CD14-positive monocyte (primary cell): ENCODE measurements at regions not wholly inside any gene's neighbourhood (a gene's known extent, or its start where the extent isn't known, plus 50 kb on each side); places are given as distances from the start of the nearest gene placed in this dataset.

Experiments used
- DNase-seq, 3 donors: peaks; one replicate each; pipeline ENCODE4 v3.0.0-alpha.2; 2011 to 2022
- H2AFZ ChIP-seq: 2 replicates; pipeline ENCODE4 v1.6.0; 2012; ENCODE audit warnings: mild to moderate bottlenecking, low read depth, low read length, inconsistent platforms; ENCODE audit not compliant: insufficient read depth, poor library complexity, severe bottlenecking
- H3K27ac ChIP-seq, 2 donors: 1 replicate in 1 of 2; 2 replicates in 1 of 2; pipeline ENCODE4 v1.5.1; 2012 to 2013; ENCODE audit warnings: low read length in 2 of 2, control low read depth in 1 of 2, inconsistent platforms in 1 of 2, low read depth in 1 of 2, mild to moderate bottlenecking in 1 of 2
- H3K27me3 ChIP-seq, 2 donors: one replicate each; pipeline versions ENCODE4 v1.6.0 to v1.6.1; 2011 to 2013; ENCODE audit warnings: low read length in 2 of 2; ENCODE audit not compliant: control insufficient read depth in 2 of 2, insufficient read depth in 2 of 2
- H3K36me3 ChIP-seq, 2 donors: replicated peaks in 1 of 2; 1 replicate in 1 of 2; 2 replicates in 1 of 2; pipeline versions ENCODE4 v1.5.1 to v1.6.1; 2012 to 2013; ENCODE audit warnings: low read length in 2 of 2, control low read depth in 1 of 2, inconsistent platforms in 1 of 2, mild to moderate bottlenecking in 1 of 2; ENCODE audit not compliant: insufficient read depth in 2 of 2, control insufficient read depth in 1 of 2
- H3K4me1 ChIP-seq, 2 donors: 1 replicate in 1 of 2; 2 replicates in 1 of 2; pipeline versions ENCODE4 v1.5.1 to v1.6.1; 2012 to 2013; ENCODE audit warnings: low read length in 2 of 2, control low read depth in 1 of 2, inconsistent platforms in 1 of 2, mild to moderate bottlenecking in 1 of 2, moderate library complexity in 1 of 2; ENCODE audit not compliant: insufficient read depth in 2 of 2, control insufficient read depth in 1 of 2
- H3K4me2 ChIP-seq: replicated peaks from 2 replicates; pipeline ENCODE3; 2012; ENCODE audit warnings: low read length, moderate library complexity, mild to moderate bottlenecking; ENCODE audit not compliant: poor library complexity, severe bottlenecking; ENCODE audit errors: extremely low read depth
- H3K4me3 ChIP-seq, 3 experiments: fragments of 200-600 bp in 1 of 3; sonication (generic) in 1 of 3; replicated peaks in 1 of 3; 1 replicate in 2 of 3; 2 replicates in 1 of 3; pipeline ENCODE4 v1.5.1; 2011 to 2013; ENCODE audit warnings: low read length in 3 of 3, mild to moderate bottlenecking in 3 of 3, control low read depth in 2 of 3, low read depth in 2 of 3, inconsistent platforms in 1 of 3, moderate library complexity in 1 of 3
- H3K79me2 ChIP-seq: 2 replicates; pipeline ENCODE4 v1.6.0; 2012; ENCODE audit warnings: mild to moderate bottlenecking, control low read depth, inconsistent platforms, low read length, moderate library complexity; ENCODE audit not compliant: insufficient read depth
- H3K9ac ChIP-seq: 2 replicates; pipeline ENCODE4 v1.6.0; 2017; ENCODE audit warnings: low read length, mild to moderate bottlenecking; ENCODE audit not compliant: insufficient read depth, poor library complexity, severe bottlenecking
- H3K9me3 ChIP-seq, 2 donors: replicated peaks in 1 of 2; 1 replicate in 1 of 2; 2 replicates in 1 of 2; pipeline versions ENCODE4 v1.5.1 to v1.6.1; 2012 to 2013; ENCODE audit warnings: low read length in 2 of 2, control low read depth in 1 of 2; ENCODE audit not compliant: control insufficient read depth in 1 of 2, insufficient read depth in 1 of 2
- H4K20me1 ChIP-seq: 2 replicates; pipeline ENCODE4 v1.6.0; 2012; ENCODE audit warnings: mild to moderate bottlenecking, low read length, control low read depth, moderate library complexity; ENCODE audit not compliant: insufficient read depth
- H3K27ac Mint-ChIP-seq, 7 donors: one replicate each; pipeline ENCODE4 v1.8.0; 2020; ENCODE audit warnings: mild to moderate bottlenecking in 7 of 7, mixed read lengths in 7 of 7, moderate library complexity in 6 of 7, inconsistent platforms in 2 of 7
- H3K27me3 Mint-ChIP-seq, 3 donors: one replicate each; pipeline ENCODE4 v1.8.0; 2021 to 2022; ENCODE audit warnings: low read depth in 3 of 3, mild to moderate bottlenecking in 3 of 3, mixed read lengths in 3 of 3, moderate library complexity in 3 of 3, inconsistent platforms in 1 of 3
- H3K36me3 Mint-ChIP-seq, 2 donors: one replicate each; pipeline ENCODE4 v1.8.0; 2020; ENCODE audit warnings: mixed read lengths in 2 of 2, inconsistent platforms in 1 of 2, mild to moderate bottlenecking in 1 of 2
- H3K4me1 Mint-ChIP-seq: one replicate; pipeline ENCODE4 v1.8.0; 2020; ENCODE audit warnings: mild to moderate bottlenecking, mixed read lengths
- H3K4me3 Mint-ChIP-seq, 2 donors: one replicate each; pipeline ENCODE4 v1.8.0; 2020; ENCODE audit warnings: mild to moderate bottlenecking in 2 of 2, mixed read lengths in 2 of 2, moderate library complexity in 1 of 2
- H3K9me3 Mint-ChIP-seq, 7 donors: one replicate each; pipeline ENCODE4 v1.8.0; 2020 to 2022; ENCODE audit warnings: mixed read lengths in 7 of 7, mild to moderate bottlenecking in 6 of 7, moderate library complexity in 6 of 7, inconsistent platforms in 2 of 7
- CTCF ChIP-seq: fragments of 200-600 bp; IDR thresholded peaks from one replicate; pipeline ENCODE4 v1.8.0; 2022; ENCODE audit warnings: antibody characterized with exemption, mild to moderate bottlenecking
- WGBS: methylation state at CpG from one replicate; pipeline ENCODE4 v1.1.5; 2013; ENCODE audit warnings: missing lambda C conversion rate; ENCODE audit not compliant: insufficient coverage; 5-methylcytosine and 5-hydroxymethylcytosine counted together
- intact Hi-C, 2 donors: fragments of 100-400 bp; cut with micrococcal nuclease; formaldehyde crosslinking; loops; one replicate each; pipeline versions ENCODE4 v1.15.0 to v1.15.1; 2023

DNA sequence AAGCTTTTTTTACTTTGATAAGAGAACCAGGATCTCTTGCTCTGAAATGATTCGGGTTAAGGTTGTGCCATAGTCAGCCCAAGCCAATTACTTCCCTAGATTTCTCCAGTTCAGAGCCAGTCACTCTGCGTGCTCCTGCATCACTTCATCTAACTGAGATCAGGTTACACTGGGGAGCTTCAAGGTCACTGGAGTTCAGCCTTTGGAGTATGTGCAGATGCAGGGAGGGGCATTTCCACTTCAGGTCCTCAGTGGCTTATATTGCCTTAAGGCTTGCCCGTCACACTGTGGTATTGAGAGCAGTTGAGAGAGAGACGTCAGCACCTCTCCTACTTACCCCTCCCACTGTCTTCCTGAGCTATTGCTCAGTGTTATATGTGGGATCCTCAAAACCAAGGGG is 317.8 kb downstream of the EPHA4 start:
- Mint-ChIP-seq H3K36me3 (no peaks in the 10 kb centered on the region), H3K27ac (no peak overlapping the region), H3K4me3 (no peak overlapping the region), H3K9me3 (peaks cover 0 to 3% (median 2%) of the 10 kb centered on the region in 7 donors), H3K27me3 (peaks cover 0 to 2% (median 0%) of the 10 kb centered on the region in 3 donors), H3K4me1 (no peaks in the 10 kb centered on the region)
- no peak overlapping the region for H3K4me3 ChIP-seq
- TF ChIP-seq CTCF: no peak
- intact Hi-C loops: no loop called here
- no peak overlapping the region for H3K27ac ChIP-seq
- no peaks in the 10 kb centered on the region for H4K20me1 ChIP-seq
- no peak overlapping the region for H2AFZ ChIP-seq
- H3K36me3 ChIP-seq: no peaks in the 10 kb centered on the region
- H3K4me2 ChIP-seq: no peak overlapping the region
- no peaks in the 10 kb centered on the region for H3K79me2 ChIP-seq
- H3K9ac ChIP-seq: no peak overlapping the region
- DNase-seq: no peak
- WGBS: 100% methylated on average over 1 of the region's 4 CpGs
- no peaks in the 10 kb centered on the region for H3K4me1 ChIP-seq
- H3K27me3 ChIP-seq: no peaks in the 10 kb centered on the region
- no peaks in the 10 kb centered on the region for H3K9me3 ChIP-seq

DNA sequence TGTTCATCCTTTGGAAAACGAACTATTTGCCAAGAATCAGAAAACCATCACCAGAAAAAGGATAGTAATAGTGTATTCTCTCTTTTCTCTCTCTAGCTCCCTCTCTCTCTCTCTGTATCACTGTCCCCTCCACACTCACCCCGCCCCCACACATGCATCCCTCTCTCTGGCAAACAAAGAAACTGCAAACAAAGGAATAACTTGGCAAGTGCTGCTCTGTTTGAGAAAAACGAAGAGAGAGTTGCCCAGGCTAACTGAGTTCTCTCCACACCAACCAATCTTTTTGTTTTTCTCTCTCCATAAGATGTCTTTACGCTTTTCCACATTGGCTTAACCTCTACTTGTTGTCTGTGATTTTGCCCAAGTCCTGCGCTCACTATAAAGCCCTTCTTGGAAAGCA is 316.2 kb downstream of the EPHA4 start:
- Histone ChIP-seq H3K4me2 (no peak overlapping the region), H3K9me3 (no peaks in the 10 kb centered on the region), H3K4me1 (no peaks in the 10 kb centered on the region), H3K9ac (no peak overlapping the region), H3K36me3 (no peaks in the 10 kb centered on the region), H3K4me3 (no peak overlapping the region), H3K27me3 (no peaks in the 10 kb centered on the region), H2AFZ (no peak overlapping the region), H3K27ac (no peak overlapping the region), H3K79me2 (no peaks in the 10 kb centered on the region), H4K20me1 (no peaks in the 10 kb centered on the region)
- Mint-ChIP-seq H3K4me3 (no peak overlapping the region), H3K36me3 (no peaks in the 10 kb centered on the region), H3K4me1 (no peaks in the 10 kb centered on the region), H3K27me3 (peaks cover 0 to 2% (median 0%) of the 10 kb centered on the region in 3 donors), H3K9me3 (peaks cover 0 to 3% (median 2%) of the 10 kb centered on the region in 7 donors), H3K27ac (no peak overlapping the region)
- 81% methylated on average over 3 of the region's 5 CpGs for WGBS
- TF ChIP-seq CTCF: no peak
- no peak for DNase-seq
- intact Hi-C loops: no loop called here
